ENCODE measurements at regions not wholly inside any gene's neighbourhood (a gene's known extent, or its start where the extent isn't known, plus 50 kb on each side); places are given as distances from the start of the nearest gene placed in this dataset.

DNA sequence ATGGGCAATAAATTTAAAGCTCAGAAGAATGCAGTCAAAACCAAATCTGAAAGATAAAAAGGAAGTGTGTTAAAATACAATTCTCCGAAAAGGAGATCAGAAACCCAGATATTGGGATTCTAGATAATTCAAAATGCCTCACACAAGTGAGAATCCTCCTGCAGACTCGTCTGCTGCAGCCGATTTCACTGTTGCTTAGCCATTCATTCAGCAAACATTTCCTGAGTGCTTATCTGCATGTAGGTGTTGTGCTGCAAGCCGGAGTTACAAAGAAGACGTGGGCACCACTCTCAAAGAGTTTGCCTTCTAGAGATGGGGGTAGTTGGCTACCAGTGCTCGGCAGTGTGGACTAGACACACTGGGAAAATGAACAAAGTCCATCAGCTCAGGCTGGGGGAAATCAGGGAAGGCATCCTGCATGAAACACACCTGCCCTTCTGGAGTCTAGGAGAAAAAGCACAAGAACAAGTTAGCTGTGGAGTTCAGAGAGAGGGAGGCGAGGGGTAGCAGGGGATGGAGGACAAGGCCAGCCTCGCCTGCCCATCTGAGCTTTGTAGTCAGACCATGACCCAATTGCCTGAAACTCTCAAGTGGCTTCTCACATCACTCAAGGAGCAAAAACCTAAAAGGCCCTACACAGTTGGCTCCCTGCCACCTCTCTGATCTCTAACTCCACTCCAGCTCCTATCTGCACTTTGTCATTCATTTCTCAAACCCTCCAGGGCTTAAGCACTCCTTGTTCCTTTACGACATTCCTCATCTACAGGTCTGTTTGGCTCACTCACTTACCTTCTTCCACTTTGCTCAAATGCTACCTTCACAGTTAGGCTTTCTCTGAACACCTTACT, 310.0 kb upstream of the DDHD1 start:
- no peak for DNase-seq (ENCODE audit: low read depth)

DNA sequence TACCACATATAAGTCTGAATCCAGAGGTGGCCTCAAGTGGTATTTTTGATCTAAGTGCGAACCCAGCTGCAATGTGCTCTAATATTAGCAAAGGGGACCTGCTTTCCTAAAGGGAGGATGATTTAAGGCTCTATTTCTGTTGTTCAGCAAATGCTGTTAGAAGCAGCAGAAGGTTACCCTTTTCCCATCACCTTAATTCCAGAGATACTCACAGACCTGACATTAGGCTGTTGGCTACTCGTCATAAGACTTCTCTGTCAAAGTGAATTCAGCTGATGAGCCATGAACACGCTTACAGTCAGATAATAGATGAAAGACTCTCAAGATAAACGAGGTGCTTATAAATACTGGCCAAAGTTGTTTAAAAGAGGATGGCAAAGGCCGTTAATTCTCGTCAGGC, 308.7 kb upstream of the DDHD1 start:
- DNase-seq (ENCODE audit: low read depth) = no peak

DNA sequence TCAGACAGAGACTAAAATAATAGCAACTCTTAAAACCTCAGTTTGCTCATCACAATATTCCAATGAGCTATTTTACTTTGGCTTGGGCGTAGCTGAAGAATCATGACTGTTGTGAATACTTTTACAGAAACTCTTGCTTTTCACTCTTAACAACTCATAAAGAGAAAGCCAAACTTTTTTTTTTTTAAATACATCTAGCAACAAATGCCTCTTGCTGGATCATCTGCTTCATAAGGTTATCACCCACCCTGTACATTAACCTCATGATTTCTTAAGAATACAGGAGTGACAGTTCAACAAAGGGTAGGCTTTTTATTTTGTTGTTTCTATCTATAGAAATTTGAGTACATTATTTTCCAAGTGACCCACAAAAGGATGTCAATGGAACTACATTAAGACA, 307.4 kb upstream of the DDHD1 start:
- DNase-seq (ENCODE audit: low read depth) = no peak

DNA sequence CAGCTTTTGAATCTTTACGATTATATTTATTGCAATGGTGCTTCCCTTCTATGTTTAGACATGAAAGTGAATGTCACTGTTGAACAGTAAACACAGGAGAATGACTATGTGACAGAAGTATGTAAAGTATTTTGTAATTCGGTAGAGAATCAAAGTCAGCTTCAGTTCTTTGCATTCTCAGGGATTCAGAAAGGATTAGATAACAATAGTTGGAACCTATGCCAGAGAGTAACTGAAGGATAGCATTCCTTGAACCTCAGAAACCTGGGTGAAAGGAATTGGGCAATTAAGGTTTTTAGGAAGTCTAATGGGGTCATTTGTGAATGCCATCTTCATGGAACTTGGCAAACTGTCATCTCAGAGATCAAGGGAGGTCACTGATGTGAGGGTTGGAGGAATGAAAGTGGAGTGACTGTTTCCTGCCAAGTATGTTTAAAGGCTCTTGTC, 305.3 kb upstream of the DDHD1 start:
- no peak for DNase-seq (ENCODE audit: low read depth)

DNA sequence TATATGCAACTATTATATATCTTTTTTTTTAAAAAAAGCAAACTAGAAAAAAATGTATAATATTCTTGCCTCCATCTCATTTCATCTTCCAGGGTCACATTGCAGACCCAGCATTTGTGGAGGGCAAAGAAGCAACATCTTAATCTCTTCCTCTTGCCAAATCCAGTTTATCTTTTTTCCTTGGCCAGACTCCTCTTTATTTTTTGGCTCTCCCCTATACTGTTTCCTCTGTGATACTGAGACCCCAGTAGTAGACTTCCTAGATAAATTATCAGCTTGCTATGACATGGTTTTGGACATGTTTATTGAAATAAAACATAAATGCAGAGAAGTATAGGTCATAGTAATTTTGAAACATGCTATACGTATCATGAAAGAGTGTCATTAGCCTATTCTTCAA, 303.8 kb upstream of the DDHD1 start:
- DNase-seq (ENCODE audit: low read depth) = no peak

DNA sequence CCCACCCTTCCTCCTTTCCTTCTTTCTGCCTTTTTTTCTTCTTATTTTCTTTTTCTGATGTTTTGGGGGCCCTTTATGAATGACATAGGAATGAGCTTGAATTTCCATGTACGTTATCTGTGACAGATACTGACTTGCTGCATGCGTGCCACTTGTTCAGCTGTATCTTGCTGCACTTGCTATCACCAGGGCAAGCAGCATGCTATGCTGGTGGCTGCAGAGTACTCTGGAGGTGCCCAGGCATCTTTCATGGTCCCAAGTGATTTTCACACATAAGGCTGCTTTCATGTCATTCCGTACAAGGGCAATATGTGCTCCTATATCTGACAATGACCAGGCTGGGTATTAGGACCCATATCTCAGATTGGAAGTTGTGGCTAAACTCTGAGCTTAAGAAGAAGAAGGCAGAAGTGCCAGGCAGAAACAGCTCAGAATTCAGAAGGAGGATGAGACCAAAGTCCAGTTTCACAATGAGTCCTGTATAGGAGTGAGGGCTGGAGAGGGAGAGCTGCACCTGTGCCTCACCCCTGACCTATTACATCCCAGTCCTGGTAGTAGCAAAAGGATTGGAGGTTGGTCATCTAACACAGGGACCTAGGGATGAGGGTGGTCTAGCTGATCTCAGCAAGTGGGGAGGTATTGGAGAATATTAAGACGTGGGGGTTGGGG, 299.0 kb upstream of the DDHD1 start:
- DNase-seq (ENCODE audit: low read depth) = no peak

DNA sequence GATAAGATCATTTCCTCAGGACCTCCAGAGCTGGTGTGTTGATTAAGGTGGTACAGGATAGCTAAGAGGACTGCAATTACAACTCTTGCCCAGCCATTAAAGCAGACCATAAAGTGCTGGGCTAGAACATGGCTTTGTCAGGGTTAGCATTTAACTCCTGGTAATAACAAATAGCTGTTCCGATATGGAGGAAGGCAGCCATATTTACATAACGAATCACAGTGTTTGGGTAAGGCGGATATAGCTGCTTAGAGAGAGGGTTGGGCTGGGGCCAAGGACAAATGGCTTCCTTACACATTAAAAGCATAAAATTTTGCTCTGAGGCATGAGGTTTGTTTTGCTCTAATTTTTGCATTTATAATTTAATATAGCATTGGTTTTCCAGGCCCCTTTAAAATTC, 297.7 kb upstream of the DDHD1 start:
- no peak for DNase-seq (ENCODE audit: low read depth)

DNA sequence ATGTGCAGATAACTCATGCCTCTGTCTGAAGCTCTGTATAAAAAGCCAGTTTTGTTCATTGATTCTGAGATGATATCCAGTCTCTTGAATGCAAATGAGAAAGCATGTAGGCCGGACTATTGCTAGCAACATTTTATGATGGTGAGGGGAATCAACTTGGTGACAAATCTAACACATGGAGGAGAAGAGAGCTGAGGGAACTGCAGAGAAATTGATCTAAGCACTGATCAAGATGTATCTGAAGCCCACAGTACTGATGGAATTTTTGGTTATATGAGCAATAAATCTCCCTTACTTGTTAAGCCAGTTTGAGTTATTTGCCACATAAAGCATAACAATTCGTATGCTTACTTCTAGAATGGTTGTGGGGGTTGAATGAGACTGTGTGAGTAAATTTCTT, 295.6 kb upstream of the DDHD1 start:
- DNase-seq (ENCODE audit: low read depth) = no peak

DNA sequence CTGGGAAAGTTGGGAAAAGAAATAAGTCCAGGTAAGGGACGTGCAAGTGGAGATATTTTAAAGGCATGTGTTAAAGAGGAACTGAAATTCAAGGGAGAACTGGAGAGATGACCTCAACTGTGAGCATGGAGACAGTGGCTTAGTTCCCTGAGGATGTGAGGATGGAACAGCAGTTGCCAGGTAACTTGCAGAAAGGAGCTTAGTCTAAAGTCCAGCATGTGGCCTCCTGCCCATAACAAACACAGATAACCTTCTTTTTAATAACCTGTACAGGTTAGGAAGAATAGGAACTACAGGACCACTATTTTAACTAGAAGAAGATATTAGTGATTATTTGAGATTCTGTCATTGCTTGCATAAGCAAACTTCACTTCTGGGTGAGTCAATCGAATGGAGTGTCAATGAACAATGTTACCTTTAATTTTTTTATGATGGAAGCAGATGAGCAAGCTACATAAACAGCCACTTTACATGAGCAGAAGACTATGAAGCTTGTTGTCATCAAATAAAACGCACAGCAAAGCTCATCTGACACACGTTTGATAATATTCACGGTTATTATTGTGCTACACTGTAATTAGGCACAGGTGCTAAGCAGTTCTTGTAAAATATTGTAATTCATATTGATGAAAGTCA, 291.7 kb upstream of the DDHD1 start:
- no peak for DNase-seq (ENCODE audit: low read depth)

DNA sequence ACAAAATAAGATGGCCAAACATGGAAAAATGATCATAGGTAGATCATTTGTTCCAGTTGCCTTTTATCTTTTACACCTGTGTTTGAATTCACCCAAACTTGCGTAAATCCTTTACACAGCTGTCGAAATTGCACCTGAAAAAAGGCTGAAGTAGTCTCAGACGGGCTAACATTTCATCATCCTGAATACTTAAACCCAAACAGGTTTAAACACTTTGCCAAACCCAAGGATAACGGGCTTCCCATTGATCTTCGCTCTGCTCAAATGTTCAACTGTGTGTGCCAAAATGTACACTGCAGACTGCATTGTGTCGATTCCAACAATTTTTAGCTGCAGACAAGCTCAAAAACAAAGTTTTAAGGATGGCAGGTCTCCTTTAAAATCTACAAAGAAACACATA, 288.7 kb upstream of the DDHD1 start:
- DNase-seq (ENCODE audit: low read depth) = no peak

DNA sequence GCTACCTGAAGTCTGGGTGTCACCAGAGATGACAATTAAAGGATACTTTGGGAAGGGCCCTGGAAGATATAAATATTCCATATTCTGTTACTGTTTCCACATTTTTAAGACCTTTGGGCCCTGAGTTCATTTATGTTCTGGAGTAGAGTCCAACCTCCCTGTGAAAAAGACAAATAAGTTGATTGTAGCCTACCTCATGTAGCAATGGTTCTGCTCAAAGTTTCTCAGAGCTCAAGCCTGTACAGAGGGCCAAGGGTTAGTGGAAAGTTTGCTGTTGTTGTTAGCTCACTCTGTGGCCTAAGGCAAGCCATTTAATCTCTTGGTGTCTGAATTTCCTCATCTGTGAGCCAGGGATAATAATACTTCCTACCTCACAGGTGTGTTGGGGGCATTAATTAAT, 284.7 kb upstream of the DDHD1 start:
- no peak for DNase-seq (ENCODE audit: low read depth)

DNA sequence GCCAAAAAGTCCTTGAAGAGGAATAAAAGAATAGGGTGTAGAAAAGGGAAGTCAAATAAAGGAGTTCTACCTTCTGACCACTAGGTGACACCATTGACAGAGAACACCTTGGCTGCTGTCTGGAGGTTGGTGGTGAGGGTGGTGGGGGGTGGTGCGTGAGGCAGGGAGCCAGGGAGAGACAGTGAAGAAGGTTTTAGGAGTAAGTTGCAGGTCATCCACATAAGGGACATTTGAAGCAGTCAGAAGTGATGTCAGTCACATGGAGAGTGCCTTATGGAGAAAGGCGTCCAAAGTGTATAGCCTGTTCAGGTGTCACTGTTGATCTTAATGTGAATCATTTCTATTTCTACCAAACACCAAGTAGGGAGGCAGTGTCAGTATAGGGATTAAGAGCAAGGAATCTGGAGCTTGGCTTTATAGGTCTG, 279.3 kb upstream of the DDHD1 start:
- no peak for DNase-seq (ENCODE audit: low read depth)

DNA sequence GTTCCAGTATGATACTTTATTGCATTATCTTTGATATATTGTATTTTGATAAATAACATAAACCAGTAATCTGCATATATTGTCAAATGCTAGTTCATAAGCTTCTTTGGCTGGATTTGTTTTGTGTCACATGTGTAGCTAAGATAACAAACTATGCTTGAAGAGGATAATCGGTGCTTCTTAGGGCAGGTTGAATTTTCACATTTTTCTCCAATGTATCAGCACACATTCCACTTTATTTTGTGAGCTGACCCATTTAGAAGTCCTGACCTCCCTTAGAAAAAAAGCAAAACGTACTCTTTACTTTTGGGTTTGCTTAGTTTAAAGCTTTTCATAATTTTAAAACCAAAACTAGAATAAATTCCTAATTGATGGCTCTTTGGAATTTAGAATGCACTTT, 277.7 kb upstream of the DDHD1 start:
- no peak for DNase-seq (ENCODE audit: low read depth)

DNA sequence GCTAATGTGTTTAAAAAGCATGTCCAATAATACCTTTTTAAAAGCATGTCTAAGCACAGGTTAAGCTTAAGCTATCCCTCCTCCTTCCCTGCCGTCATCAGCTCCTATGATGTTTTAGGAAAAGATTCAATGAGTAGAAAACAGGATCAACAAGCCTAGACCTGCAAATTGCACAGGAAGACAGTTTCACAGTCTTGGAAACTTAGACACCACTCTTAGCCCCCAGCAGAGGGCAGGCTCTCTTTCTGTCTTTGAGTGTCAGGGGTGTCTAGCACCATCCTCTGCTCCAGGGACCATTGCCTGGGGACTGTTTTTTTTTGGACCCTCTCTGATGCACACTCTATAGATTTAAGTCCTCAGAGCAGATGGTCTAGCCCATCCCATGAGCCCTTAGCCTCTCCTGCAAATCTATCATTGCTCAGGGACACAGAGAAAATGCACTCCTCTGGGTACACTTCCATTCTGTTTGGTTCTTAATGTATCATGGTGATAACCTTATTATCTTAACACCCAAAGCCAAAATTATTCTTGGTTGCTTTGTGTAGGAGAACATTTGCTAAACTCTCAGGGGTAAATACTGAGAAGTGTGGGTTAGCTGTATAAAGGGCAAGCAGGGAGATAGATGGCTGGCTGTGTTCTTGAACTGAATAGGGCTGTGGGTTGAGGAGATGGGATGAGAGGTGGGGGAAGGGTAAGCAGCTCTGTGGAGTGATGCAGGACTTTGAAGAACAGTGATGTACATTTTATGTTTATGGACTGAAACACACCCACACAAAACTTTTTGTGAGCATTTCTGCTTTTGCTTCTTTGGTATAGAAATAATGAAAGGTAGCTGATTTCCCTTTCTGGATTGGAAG, 259.9 kb upstream of the DDHD1 start:
- DNase-seq (ENCODE audit: low read depth) = no peak

DNA sequence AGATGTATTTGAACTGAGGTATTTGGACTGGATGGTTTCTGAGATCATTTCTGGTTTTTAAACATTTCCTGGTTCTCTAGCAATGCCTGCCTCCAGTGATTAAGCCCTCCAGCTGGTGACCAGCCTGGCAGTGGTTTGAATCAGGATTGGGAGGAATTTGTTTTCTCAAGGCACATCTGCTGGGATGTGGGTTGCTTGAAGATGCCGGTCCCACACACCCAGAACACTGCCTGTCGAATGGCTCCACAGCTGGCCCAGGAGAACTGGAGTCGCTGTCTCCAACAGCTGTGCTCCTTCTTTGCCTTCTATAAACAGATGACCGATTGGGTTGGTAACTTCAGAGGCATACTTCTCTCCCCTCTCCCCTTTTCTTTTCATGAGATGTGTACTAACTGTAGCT, 258.0 kb upstream of the DDHD1 start:
- DNase-seq (ENCODE audit: low read depth) = no peak

DNA sequence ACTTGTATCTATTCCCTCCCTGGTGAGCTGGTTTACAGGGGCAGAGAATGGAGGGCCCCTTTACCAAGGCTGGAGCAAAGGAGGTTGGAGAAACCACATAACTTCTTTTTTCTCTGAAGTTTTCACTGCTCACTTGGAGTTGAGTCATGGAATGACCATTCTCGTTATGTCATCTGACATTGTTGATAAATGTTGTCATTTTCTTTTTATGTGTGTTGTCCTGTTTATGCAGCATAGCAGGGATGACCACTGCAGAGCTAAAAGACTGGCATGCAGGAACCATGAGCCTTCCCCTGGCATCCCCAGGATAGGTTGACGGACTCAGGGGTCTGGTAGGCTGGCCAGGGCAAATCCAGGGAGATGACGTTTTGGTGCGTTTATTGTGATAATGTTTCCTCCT, 256.8 kb upstream of the DDHD1 start:
- no peak for DNase-seq (ENCODE audit: low read depth)

DNA sequence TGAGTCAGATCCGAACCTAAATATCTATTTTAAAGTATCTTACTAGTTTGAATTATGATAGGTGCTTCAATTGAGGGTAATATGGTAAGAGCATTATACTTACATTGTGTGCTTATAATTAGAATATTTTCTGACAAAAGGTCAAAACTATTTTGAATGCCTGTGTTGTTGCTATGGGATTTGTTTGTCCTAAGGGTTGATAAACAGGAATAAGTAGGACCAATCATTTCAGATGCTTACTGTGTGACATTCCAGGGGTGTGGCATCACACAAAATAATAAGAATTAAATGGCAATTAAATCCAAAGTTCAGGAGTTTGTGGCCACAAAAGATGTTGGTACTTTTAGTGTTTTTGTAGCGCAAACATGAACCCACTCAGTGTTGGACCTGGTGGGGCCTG, 256.2 kb upstream of the DDHD1 start:
- DNase-seq (ENCODE audit: low read depth) = no peak

DNA sequence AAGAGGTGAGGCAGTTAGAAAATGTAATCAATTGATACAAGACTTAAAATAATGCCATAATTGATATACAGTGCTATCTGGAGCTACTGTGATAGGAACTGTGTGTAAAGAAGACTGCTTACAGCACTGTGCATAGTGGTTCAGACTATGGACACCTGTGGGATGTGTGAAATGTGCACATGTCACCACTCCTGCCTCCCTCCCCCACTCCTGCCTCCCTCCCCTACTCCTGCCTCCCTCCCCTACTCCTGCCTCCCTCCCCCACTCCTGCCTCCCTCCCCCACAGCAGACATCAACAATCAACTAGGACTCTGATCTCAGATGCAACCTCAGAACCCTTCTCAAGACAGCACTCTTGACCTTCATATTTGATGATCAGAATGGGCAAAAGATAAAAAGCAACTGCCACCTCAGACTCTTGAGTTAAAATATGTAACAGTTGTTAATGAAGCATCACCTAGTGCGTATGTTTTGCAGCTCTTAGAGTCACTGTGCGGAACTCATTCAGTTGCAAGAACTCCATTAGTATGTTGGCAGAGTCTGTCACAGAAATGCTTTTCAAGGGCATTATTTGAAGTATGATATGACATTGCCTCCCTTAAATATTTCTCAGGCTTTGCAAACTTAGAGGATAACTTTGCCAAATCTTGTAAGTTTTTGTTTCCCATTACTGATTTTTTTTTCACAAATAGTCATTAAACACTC, 255.2 kb upstream of the DDHD1 start:
- DNase-seq (ENCODE audit: low read depth) = no peak

DNA sequence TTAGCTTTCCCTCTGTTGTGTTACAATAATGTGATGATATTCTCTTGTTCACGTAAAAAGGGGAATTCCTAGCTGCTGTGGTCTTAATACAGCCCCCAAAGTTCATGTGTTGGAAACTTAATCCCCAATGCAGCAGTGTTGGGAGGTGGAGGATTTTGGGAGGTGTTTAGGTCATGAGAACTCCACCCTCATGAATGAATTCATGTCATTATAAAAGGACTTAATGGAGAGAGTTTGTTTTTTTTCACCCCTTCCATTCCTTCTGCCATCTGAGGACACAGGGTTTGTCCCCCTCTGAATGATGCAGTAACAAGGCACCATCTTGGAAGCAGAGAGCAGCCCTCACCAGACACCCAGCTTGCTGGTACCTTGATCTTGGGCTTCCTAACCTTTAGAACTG, 253.4 kb upstream of the DDHD1 start:
- DNase-seq (ENCODE audit: low read depth) = no peak

DNA sequence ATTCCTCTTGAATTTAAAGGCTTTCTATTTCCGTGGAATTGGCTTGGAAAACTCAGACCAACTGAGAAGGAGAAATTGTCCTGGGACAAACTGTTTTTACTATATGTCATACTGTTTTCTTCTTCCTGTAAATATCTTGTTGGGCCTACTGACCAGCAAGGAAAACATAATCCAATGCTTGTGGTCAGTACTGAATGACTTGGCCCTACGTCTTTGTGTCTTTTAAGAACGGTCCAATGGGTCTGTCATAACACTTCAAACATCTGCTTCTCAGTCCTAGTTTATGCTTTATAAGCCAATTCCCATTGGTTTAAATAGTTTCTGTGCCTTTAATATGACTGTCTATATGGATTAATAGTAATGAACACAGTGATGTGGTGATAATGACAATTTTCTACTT, 248.5 kb upstream of the DDHD1 start:
- DNase-seq (ENCODE audit: low read depth) = no peak

DNA sequence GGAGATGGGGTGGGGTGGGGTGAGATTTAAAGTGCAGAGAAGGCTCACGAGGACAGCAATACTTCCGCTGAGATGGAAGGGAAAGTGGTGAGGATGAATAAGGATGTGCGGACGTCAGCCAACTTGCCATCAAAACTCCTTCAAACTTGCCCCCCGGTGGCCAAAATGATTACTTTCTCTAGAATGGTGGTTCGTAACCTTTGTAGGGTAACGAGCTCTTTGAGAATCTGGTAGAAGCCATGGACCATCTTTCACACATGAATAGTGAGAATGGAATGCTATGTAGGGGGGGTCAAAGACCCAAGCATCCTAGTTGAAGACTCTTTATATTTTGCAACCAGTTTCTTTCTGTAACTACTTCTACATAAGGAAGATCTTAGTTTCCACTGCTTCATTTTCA, 245.9 kb upstream of the DDHD1 start:
- no peak for DNase-seq (ENCODE audit: low read depth)

DNA sequence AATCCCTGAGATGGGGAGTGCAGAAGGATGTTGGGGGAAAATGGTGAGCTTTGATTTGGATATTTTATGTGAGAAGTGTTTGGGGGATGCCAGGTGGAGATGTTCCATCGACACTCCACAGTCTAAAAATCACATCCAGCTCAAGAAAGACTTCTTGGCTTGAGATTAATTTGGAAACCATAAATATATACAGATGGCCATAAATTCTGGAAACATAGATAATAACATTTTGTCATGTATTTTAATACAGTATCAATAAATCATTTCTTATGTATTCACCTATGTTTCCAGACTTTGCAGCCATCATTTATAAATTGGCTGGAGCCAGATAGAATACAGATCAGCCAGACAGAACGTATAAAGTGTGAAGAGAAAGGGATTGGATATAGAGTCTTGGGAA, 245.5 kb upstream of the DDHD1 start:
- DNase-seq (ENCODE audit: low read depth) = no peak
